WTC11 (cell line): ENCODE measurements at regions not wholly inside any gene's neighbourhood (a gene's known extent, or its start where the extent isn't known, plus 50 kb on each side); places are given as distances from the start of the nearest gene placed in this dataset.
"Not testable (repeated sequence)": the region's sequence is repeated elsewhere in the genome, so short reads cannot be mapped to it uniquely, and the experiment has no call there.

Source experiments
- ATAC-seq: fragments of 200-7000 bp; cut with Tn5 transposase; 2 replicates; pipeline ENCODE4 v1.10.0; 2021; ENCODE audit warnings: mild to moderate bottlenecking, moderate library complexity
- CTCF ChIA-PET: fragments of 300-600 bp; sonication (Branson Sonifier 250); formaldehyde crosslinking; loops from one replicate; lab custom pipeline; 2021; ENCODE audit warnings: antibody characterized with exemption; lab: Charles Lee
- POLR2A ChIA-PET: fragments of 350-600 bp; sonication (Branson Sonifier 250); formaldehyde crosslinking; loops from one replicate; lab custom pipeline; 2021; ENCODE audit warnings: antibody characterized with exemption; lab: Charles Lee
- DNase-seq: peaks from one replicate; pipeline ENCODE4 v3.0.0; 2021; ENCODE audit warnings: low spot score
- H3K27ac Mint-ChIP-seq: 2 replicates; pipeline ENCODE4 v1.8.0; 2021; ENCODE audit warnings: mixed read lengths
- H3K27me3 Mint-ChIP-seq: 2 replicates; pipeline ENCODE4 v1.8.0; 2021; ENCODE audit warnings: low read depth, mild to moderate bottlenecking, moderate library complexity, mixed read lengths
- H3K36me3 Mint-ChIP-seq: 2 replicates; pipeline ENCODE4 v1.8.0; 2021; ENCODE audit warnings: mixed read lengths
- H3K4me1 Mint-ChIP-seq: 2 replicates; pipeline ENCODE4 v1.8.0; 2022; ENCODE audit warnings: mixed read lengths
- H3K4me3 Mint-ChIP-seq: 2 replicates; pipeline ENCODE4 v1.8.0; 2021; ENCODE audit warnings: mild to moderate bottlenecking, moderate library complexity, mixed read lengths
- H3K9me3 Mint-ChIP-seq: 2 replicates; pipeline ENCODE4 v1.8.0; 2021; ENCODE audit warnings: mixed read lengths
- CREB1 ChIP-seq: sonication (generic); formaldehyde crosslinking; IDR thresholded peaks from 2 replicates; pipeline ENCODE4 v1.8.0; 2023; ENCODE audit warnings: mild to moderate bottlenecking, missing genetic modification reagents
- ETV6 ChIP-seq: sonication (generic); formaldehyde crosslinking; IDR thresholded peaks from 2 replicates; pipeline ENCODE4 v1.8.1; 2022; ENCODE audit warnings: mild to moderate bottlenecking, missing genetic modification reagents
- FOXP4 ChIP-seq: sonication (generic); formaldehyde crosslinking; IDR thresholded peaks from 2 replicates; pipeline ENCODE4 v1.8.0; 2022; ENCODE audit warnings: mild to moderate bottlenecking, missing genetic modification reagents
- KAT7 ChIP-seq: sonication (generic); formaldehyde crosslinking; IDR thresholded peaks from 2 replicates; pipeline ENCODE4 v1.8.1; 2023; ENCODE audit warnings: missing genetic modification reagents, mild to moderate bottlenecking, borderline replicate concordance
- NFYB ChIP-seq: sonication (generic); formaldehyde crosslinking; conservative IDR thresholded peaks from 2 replicates; pipeline ENCODE4 v1.8.0; 2022; ENCODE audit warnings: low read depth, missing genetic modification reagents
- SMAD4 ChIP-seq: sonication (generic); formaldehyde crosslinking; IDR thresholded peaks from 2 replicates; pipeline ENCODE4 v1.8.0; 2022; ENCODE audit warnings: mild to moderate bottlenecking, missing genetic modification reagents
- TCF7 ChIP-seq: sonication (generic); formaldehyde crosslinking; IDR thresholded peaks from 2 replicates; pipeline ENCODE4 v1.8.0; 2022; ENCODE audit warnings: mild to moderate bottlenecking, low read depth, missing genetic modification reagents, moderate library complexity
- ZNF512 ChIP-seq: sonication (generic); formaldehyde crosslinking; IDR thresholded peaks from 2 replicates; pipeline ENCODE4 v1.8.1; 2022; ENCODE audit warnings: missing genetic modification reagents, borderline replicate concordance
- TF ChIP-seq, protein P1 (sequence below): sonication (generic); formaldehyde crosslinking; IDR thresholded peaks from 2 replicates; pipeline ENCODE4 v1.8.1; 2023; ENCODE audit warnings: mild to moderate bottlenecking, missing genetic modification reagents
- TF ChIP-seq, protein P2 (sequence below): sonication (generic); formaldehyde crosslinking; IDR thresholded peaks from 2 replicates; pipeline ENCODE4 v1.8.1; 2023; ENCODE audit warnings: mild to moderate bottlenecking, missing genetic modification reagents
- TF ChIP-seq, protein P3 (sequence below): fragments of 250-450 bp; sonication (Bioruptor Pico); IDR thresholded peaks from 2 replicates; pipeline ENCODE4 v1.9.0; 2021; ENCODE audit warnings: mild to moderate bottlenecking

- TF ChIP-seq ZNF512 (CRISPR knock-in tag): no peak
- TF ChIP-seq, protein P1, sequence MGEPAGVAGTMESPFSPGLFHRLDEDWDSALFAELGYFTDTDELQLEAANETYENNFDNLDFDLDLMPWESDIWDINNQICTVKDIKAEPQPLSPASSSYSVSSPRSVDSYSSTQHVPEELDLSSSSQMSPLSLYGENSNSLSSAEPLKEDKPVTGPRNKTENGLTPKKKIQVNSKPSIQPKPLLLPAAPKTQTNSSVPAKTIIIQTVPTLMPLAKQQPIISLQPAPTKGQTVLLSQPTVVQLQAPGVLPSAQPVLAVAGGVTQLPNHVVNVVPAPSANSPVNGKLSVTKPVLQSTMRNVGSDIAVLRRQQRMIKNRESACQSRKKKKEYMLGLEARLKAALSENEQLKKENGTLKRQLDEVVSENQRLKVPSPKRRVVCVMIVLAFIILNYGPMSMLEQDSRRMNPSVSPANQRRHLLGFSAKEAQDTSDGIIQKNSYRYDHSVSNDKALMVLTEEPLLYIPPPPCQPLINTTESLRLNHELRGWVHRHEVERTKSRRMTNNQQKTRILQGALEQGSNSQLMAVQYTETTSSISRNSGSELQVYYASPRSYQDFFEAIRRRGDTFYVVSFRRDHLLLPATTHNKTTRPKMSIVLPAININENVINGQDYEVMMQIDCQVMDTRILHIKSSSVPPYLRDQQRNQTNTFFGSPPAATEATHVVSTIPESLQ (CRISPR knock-in tag): no peak
- TF ChIP-seq ETV6 (CRISPR knock-in tag): no peak
- no peak for TF ChIP-seq CREB1
- TF ChIP-seq, protein P2, sequence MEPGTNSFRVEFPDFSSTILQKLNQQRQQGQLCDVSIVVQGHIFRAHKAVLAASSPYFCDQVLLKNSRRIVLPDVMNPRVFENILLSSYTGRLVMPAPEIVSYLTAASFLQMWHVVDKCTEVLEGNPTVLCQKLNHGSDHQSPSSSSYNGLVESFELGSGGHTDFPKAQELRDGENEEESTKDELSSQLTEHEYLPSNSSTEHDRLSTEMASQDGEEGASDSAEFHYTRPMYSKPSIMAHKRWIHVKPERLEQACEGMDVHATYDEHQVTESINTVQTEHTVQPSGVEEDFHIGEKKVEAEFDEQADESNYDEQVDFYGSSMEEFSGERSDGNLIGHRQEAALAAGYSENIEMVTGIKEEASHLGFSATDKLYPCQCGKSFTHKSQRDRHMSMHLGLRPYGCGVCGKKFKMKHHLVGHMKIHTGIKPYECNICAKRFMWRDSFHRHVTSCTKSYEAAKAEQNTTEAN (CRISPR knock-in tag): no peak
- TF ChIP-seq SMAD4 (CRISPR knock-in tag): no peak
- TF ChIP-seq, protein P3, sequence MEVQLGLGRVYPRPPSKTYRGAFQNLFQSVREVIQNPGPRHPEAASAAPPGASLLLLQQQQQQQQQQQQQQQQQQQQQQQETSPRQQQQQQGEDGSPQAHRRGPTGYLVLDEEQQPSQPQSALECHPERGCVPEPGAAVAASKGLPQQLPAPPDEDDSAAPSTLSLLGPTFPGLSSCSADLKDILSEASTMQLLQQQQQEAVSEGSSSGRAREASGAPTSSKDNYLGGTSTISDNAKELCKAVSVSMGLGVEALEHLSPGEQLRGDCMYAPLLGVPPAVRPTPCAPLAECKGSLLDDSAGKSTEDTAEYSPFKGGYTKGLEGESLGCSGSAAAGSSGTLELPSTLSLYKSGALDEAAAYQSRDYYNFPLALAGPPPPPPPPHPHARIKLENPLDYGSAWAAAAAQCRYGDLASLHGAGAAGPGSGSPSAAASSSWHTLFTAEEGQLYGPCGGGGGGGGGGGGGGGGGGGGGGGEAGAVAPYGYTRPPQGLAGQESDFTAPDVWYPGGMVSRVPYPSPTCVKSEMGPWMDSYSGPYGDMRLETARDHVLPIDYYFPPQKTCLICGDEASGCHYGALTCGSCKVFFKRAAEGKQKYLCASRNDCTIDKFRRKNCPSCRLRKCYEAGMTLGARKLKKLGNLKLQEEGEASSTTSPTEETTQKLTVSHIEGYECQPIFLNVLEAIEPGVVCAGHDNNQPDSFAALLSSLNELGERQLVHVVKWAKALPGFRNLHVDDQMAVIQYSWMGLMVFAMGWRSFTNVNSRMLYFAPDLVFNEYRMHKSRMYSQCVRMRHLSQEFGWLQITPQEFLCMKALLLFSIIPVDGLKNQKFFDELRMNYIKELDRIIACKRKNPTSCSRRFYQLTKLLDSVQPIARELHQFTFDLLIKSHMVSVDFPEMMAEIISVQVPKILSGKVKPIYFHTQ (CRISPR knock-in tag): no peak
- TF ChIP-seq NFYB (CRISPR knock-in tag): no peak
- TF ChIP-seq TCF7 (CRISPR knock-in tag): no peak
Measured at GRCh38 chr2:161488131-161488699, 72.1 kb downstream of the TBR1 start (continued).

DNA sequence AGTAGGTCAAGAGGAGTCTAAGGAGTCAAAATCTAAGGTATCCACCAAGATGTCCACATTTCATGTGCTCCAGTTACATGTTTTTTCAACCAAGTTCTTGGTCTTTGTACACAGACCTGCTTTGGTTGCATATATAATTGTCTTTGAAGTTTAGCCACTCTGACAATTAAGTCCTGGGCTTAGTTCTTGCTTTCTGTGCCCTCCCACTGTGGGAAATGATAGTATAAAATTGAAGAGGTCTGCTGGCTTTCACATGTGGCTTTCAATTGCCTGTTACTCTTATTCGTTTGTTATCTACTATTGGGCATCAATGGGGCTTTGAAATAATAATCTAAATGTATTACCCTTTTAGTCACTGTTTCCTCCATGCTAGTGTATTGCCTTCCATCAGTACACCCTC is 72.8 kb downstream of the TBR1 start:
- H3K27ac Mint-ChIP-seq: no peak overlapping the region
- H3K9me3 Mint-ChIP-seq: no peaks in the 10 kb centered on the region
- no peaks in the 10 kb centered on the region for H3K4me1 Mint-ChIP-seq
- no peak for DNase-seq
- H3K27me3 Mint-ChIP-seq: no peaks in the 10 kb centered on the region
- H3K4me3 Mint-ChIP-seq: no peak overlapping the region
- ChIA-PET CTCF (no interaction called here), POLR2A (no interaction called here)
- H3K36me3 Mint-ChIP-seq: no peaks in the 10 kb centered on the region
- TF ChIP-seq FOXP4: no peak
- no peak for TF ChIP-seq KAT7 (CRISPR knock-in tag)
- ATAC-seq: no peak

DNA sequence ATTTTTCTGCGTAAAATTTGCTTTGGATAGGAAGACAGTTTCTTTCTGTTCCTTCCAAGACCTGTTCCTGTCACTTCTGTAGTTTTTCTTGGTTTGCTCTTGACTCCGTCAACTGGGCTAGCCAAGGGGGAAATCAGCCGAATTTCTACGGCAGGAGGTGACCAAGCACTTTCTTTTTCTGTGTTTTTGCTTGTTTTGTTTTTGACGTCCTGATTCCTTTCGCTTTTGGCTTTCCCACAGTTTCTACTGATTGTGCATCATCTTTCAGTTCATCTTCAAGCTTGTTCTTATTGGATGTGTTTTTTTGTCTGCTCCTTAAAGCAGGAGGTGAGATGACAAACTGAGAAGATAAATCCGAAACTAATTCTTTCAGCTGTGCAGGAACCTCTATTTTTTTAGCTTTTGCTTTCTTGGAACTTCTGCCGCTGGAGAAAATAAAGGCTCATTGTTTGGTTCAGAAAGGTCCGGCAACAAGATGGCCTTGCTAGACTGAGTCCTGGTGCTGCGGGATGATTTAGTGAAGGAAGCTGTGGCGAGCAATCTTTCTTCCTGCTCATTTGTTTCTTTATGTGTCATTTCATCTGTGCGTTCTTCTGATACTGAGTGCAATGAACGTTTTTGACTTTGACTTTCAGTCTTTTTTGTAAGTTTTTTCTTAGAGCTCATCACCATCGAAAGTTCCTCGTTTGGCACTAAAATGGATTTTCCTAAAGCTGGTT is 85.0 kb downstream of the TBR1 start:
- H3K9me3 Mint-ChIP-seq, H3K27me3 Mint-ChIP-seq, ATAC-seq, H3K4me1 Mint-ChIP-seq, POLR2A ChIA-PET, DNase-seq, CTCF ChIA-PET, H3K4me3 Mint-ChIP-seq, H3K36me3 Mint-ChIP-seq: not testable (repeated sequence)
- 0 out of 2 replicates have a peak overlapping the region, but pooled peaks have one; percentile 7 for H3K27ac Mint-ChIP-seq

DNA sequence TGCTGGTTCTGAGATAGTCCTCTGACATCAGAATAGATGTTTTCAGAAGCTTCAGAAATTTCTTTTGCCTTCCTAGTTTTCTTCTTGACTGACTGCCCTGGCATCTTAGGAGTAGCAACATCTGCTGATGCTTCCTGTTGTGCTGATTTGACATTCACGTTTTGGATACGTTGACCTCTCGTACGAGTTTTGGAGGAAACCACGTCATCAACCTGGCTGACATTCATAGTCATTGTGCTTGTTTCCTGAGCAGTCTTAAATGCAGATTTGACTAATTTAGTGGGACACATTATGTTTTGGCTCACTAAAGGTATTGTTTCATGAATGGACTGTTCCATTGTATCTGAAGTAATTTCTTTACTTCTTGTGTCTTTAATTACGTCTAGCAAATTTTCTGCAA is 86.2 kb downstream of the TBR1 start:
- H3K27ac Mint-ChIP-seq, POLR2A ChIA-PET, H3K36me3 Mint-ChIP-seq, H3K9me3 Mint-ChIP-seq, H3K27me3 Mint-ChIP-seq, H3K4me1 Mint-ChIP-seq, ATAC-seq, H3K4me3 Mint-ChIP-seq, DNase-seq, CTCF ChIA-PET: not testable (repeated sequence)

GRCh38 chr2:161504628-161505289 is 88.7 kb downstream of the TBR1 start:
- peaks cover 20% of the 10 kb centered on the region for H3K9me3 Mint-ChIP-seq
- DNase-seq, POLR2A ChIA-PET, CTCF ChIA-PET, H3K4me1 Mint-ChIP-seq, H3K27ac Mint-ChIP-seq, H3K4me3 Mint-ChIP-seq, ATAC-seq, H3K27me3 Mint-ChIP-seq, H3K36me3 Mint-ChIP-seq: not testable (repeated sequence)

DNA sequence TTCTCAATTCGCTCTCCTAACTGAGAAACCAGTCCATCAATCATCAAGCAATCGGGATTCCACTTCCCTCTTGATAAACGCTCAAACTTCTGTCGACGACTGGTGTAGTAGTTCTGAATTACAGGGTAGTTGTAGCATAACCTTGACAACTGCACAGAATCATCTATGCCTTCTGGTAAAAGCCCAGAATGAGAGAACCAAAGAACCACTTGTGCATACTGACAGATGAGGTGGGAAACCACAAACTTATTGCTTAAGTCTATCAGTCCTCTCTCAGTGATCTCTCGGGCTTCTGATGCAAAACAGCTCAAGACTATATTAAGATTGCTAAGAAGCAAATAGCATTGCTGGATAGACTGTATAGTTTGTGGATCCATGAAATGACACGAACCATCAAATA is 89.4 kb downstream of the TBR1 start:
- CTCF ChIA-PET, H3K27ac Mint-ChIP-seq, POLR2A ChIA-PET, H3K4me1 Mint-ChIP-seq, H3K36me3 Mint-ChIP-seq, DNase-seq, ATAC-seq, H3K27me3 Mint-ChIP-seq, H3K4me3 Mint-ChIP-seq: not testable (repeated sequence)
- peaks cover 21% of the 10 kb centered on the region for H3K9me3 Mint-ChIP-seq
